OCI-LY1 (cell line): ENCODE measurements at regions not wholly inside any gene's neighbourhood (a gene's known extent, or its start where the extent isn't known, plus 50 kb on each side); places are given as distances from the start of the nearest gene placed in this dataset.
"Not testable (repeated sequence)": the region's sequence is repeated elsewhere in the genome, so short reads cannot be mapped to it uniquely, and the experiment has no call there.

Experiments
- H2AFZ ChIP-seq: fragments of 200-600 bp; sonication (generic), shearing (Covaris generic); 2 replicates; pipeline ENCODE4 v1.6.0; 2014; ENCODE audit warnings: antibody characterized with exemption, mild to moderate bottlenecking, low read length
- H3F3A ChIP-seq: fragments of 200-600 bp; sonication (generic), shearing (Covaris generic); 2 replicates; pipeline ENCODE4 v1.6.0; 2014; ENCODE audit warnings: mild to moderate bottlenecking, antibody characterized with exemption, low read length, moderate library complexity; ENCODE audit not compliant: insufficient read depth
- H3K27ac ChIP-seq: fragments of 200-600 bp; sonication (generic); 2 replicates; pipeline ENCODE4 v1.5.1; 2014; ENCODE audit warnings: low read length, mixed run types, mild to moderate bottlenecking, low read depth; ENCODE audit not compliant: poor library complexity, severe bottlenecking
- H3K27me3 ChIP-seq: fragments of 200-600 bp; sonication (generic); 2 replicates; pipeline ENCODE4 v1.6.0; 2014; ENCODE audit warnings: antibody characterized with exemption, mild to moderate bottlenecking, low read length, moderate library complexity; ENCODE audit not compliant: insufficient read depth
- H3K36me3 ChIP-seq: fragments of 200-600 bp; sonication (generic); 2 replicates; pipeline ENCODE4 v1.6.1; 2014; ENCODE audit warnings: mild to moderate bottlenecking, antibody characterized with exemption, low read length, moderate library complexity, mixed read lengths; ENCODE audit not compliant: insufficient read depth
- H3K4me1 ChIP-seq: fragments of 200-600 bp; sonication (generic); 2 replicates; pipeline ENCODE4 v1.5.1; 2014; ENCODE audit warnings: mild to moderate bottlenecking, low read length, moderate library complexity; ENCODE audit not compliant: insufficient read depth, severe bottlenecking
- H3K4me2 ChIP-seq: fragments of 200-600 bp; sonication (generic), shearing (Covaris generic); 2 replicates; pipeline ENCODE4 v1.6.1; 2014; ENCODE audit warnings: low read length
- H3K4me3 ChIP-seq: fragments of 200-600 bp; sonication (generic); 2 replicates; pipeline ENCODE4 v1.5.1; 2014; ENCODE audit warnings: low read length, low read depth, mild to moderate bottlenecking, mixed read lengths; ENCODE audit not compliant: poor library complexity, severe bottlenecking
- H3K79me2 ChIP-seq: fragments of 200-600 bp; shearing (Covaris generic); 2 replicates; pipeline ENCODE4 v1.6.1; 2016; ENCODE audit warnings: mixed run types, low read length, mixed read lengths; ENCODE audit not compliant: insufficient read depth
- H3K9ac ChIP-seq: fragments of 200-600 bp; sonication (generic), shearing (Covaris generic); 2 replicates; pipeline ENCODE4 v1.6.1; 2014; ENCODE audit warnings: mild to moderate bottlenecking, low read length, mixed read lengths
- H3K9me2 ChIP-seq: fragments of 200-600 bp; sonication (generic), shearing (Covaris generic); 2 replicates; pipeline ENCODE4 v1.6.1; 2014; ENCODE audit warnings: low read depth, mild to moderate bottlenecking, low read length, mixed read lengths
- H3K9me3 ChIP-seq: fragments of 200-600 bp; shearing (Covaris generic); 2 replicates; pipeline ENCODE4 v1.6.1; 2014; ENCODE audit warnings: low read length, mixed read lengths
- H4K20me1 ChIP-seq: fragments of 200-600 bp; sonication (generic), shearing (Covaris generic); 2 replicates; pipeline ENCODE4 v1.6.0; 2016; ENCODE audit warnings: mild to moderate bottlenecking, low read length; ENCODE audit not compliant: insufficient read depth
- TF ChIP-seq, protein P1 (sequence below): fragments of 200-600 bp; sonication (generic), shearing (Covaris generic); IDR thresholded peaks from 2 replicates; pipeline ENCODE4 v1.5.1; 2017; ENCODE audit warnings: mild to moderate bottlenecking, antibody characterized with exemption, low read length, moderate library complexity, mixed read lengths

DNA sequence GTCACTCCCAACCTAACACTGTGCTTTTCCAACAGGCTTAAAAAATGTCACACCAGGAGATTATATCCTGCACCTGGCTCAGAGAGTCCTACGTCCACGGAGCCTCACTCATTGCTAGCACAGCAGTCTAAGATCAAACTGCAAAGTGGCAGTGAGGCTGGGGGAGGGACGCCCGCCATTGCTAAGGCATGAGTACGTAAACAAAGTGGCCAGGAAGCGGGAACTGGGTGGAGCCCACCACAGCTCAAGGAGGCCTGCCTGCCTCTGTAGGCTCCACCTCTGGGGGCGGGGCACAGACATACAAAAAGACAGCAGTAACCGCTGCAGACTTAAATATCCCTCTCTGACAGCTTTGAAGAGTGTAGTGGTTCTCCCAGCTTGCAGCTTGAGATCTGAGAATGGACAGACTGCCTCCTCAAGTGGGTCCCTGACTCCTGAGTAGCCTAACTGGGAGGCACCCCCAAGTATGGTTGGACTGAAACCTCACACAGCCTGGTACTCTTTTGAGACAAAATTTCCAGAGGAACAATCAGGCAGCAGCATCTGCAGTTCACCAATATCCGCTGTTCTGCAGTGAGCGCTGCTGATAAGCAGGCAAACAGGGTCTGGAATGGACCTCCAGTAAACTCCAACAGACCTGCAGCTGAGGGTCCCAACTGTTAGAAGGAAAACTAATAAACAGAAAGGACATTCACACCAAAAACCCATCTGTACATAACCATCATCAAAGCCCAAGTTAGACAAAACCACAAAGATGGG lies 2986.4 kb upstream of the OR11H1 start:
- H3K4me2 ChIP-seq, H3K79me2 ChIP-seq, H3K27me3 ChIP-seq, H3K9ac ChIP-seq, H3F3A ChIP-seq, H3K9me2 ChIP-seq, H3K27ac ChIP-seq, H4K20me1 ChIP-seq, H3K4me3 ChIP-seq, H2AFZ ChIP-seq, H3K4me1 ChIP-seq, H3K9me3 ChIP-seq, H3K36me3 ChIP-seq: not testable (repeated sequence)

- not testable (repeated sequence) for H4K20me1 ChIP-seq, H3K9ac ChIP-seq, H3K9me3 ChIP-seq, H3K36me3 ChIP-seq, H3F3A ChIP-seq, H3K9me2 ChIP-seq, H2AFZ ChIP-seq, H3K79me2 ChIP-seq, H3K4me3 ChIP-seq, H3K4me2 ChIP-seq, H3K27me3 ChIP-seq, H3K4me1 ChIP-seq, H3K27ac ChIP-seq
These were observed 2974.6 kb upstream of the OR11H1 start for GRCh38 chr22:12553366-12553765.

- not testable (repeated sequence) for H3K4me1 ChIP-seq, H3K36me3 ChIP-seq, H3K4me3 ChIP-seq, H3K79me2 ChIP-seq, H3K27me3 ChIP-seq, H3K9ac ChIP-seq, H3K9me3 ChIP-seq, H3K4me2 ChIP-seq, H3K9me2 ChIP-seq, H2AFZ ChIP-seq, H3F3A ChIP-seq, H3K27ac ChIP-seq, H4K20me1 ChIP-seq
These were observed 2973.3 kb upstream of the OR11H1 start for GRCh38 chr22:12554648-12555192.

GRCh38 chr22:12571500-12571899 lies 2956.5 kb upstream of the OR11H1 start:
- H3K9me3 ChIP-seq, H3K79me2 ChIP-seq, H3K9ac ChIP-seq, H3K4me2 ChIP-seq, H3K9me2 ChIP-seq, H2AFZ ChIP-seq, H3K27ac ChIP-seq, H3K27me3 ChIP-seq, H3K4me3 ChIP-seq, H3F3A ChIP-seq, H3K4me1 ChIP-seq, H4K20me1 ChIP-seq, H3K36me3 ChIP-seq: not testable (repeated sequence)

GRCh38 chr22:12579655-12580054 lies 2948.3 kb upstream of the OR11H1 start:
- H3K27ac ChIP-seq, H3K4me3 ChIP-seq, H3K36me3 ChIP-seq, H3K27me3 ChIP-seq, H2AFZ ChIP-seq, H3K9ac ChIP-seq, H3K4me1 ChIP-seq, H3F3A ChIP-seq, H3K4me2 ChIP-seq, H3K9me2 ChIP-seq, H4K20me1 ChIP-seq, H3K9me3 ChIP-seq, H3K79me2 ChIP-seq: not testable (repeated sequence)
- TF ChIP-seq, protein P1, sequence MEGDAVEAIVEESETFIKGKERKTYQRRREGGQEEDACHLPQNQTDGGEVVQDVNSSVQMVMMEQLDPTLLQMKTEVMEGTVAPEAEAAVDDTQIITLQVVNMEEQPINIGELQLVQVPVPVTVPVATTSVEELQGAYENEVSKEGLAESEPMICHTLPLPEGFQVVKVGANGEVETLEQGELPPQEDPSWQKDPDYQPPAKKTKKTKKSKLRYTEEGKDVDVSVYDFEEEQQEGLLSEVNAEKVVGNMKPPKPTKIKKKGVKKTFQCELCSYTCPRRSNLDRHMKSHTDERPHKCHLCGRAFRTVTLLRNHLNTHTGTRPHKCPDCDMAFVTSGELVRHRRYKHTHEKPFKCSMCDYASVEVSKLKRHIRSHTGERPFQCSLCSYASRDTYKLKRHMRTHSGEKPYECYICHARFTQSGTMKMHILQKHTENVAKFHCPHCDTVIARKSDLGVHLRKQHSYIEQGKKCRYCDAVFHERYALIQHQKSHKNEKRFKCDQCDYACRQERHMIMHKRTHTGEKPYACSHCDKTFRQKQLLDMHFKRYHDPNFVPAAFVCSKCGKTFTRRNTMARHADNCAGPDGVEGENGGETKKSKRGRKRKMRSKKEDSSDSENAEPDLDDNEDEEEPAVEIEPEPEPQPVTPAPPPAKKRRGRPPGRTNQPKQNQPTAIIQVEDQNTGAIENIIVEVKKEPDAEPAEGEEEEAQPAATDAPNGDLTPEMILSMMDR: peak; percentile 17; the same call in 1 of the 2 replicates

DNA sequence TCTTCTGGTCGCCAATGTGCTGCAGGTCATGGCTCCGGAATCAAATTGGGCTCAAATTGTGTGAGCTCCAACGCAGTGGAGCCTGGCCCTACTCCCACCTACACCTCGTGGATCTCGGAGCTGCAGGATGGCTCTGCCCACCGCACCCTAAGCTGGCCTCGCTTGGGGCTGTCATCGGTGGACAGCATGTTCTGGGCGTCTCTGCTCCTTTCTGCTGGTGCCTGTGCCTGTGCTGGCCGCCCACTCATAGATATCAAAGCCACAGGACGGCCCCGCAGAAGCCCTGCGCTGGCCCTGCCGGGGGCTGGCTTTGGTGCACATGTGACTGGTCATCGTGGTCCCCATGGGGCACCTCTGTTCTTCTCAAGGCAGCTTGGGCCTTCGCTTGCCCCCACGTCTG lies 2943.5 kb upstream of the OR11H1 start:
- not testable (repeated sequence) for H3K36me3 ChIP-seq, H2AFZ ChIP-seq, H3K4me1 ChIP-seq, H3K79me2 ChIP-seq, H3K27ac ChIP-seq, H3K9me3 ChIP-seq, H3F3A ChIP-seq, H3K9ac ChIP-seq, H3K27me3 ChIP-seq, H4K20me1 ChIP-seq, H3K4me2 ChIP-seq, H3K9me2 ChIP-seq, H3K4me3 ChIP-seq

DNA sequence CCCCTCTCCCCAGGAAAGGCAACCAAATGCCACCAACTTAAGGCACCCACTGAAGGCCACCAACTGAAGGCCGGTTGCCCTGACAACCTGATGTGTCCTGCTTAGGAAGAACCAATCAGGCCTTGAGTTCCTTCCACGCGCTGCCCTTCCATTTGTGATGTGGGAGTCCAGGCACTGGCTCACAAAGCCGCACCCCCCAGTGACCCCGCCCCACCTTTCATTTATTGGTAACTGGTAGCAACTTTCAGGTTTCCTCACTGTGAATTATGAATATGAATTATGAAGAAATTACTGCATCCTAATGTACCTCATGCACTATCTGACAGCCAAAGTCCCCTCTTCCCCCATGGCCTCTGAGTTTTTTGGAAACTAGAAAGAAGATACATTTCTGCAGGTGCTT lies 2943.1 kb upstream of the OR11H1 start:
- not testable (repeated sequence) for H3K27me3 ChIP-seq, H4K20me1 ChIP-seq, H3F3A ChIP-seq, H2AFZ ChIP-seq, H3K4me2 ChIP-seq, H3K4me1 ChIP-seq, H3K36me3 ChIP-seq, H3K79me2 ChIP-seq, H3K27ac ChIP-seq, H3K4me3 ChIP-seq, H3K9me2 ChIP-seq, H3K9ac ChIP-seq, H3K9me3 ChIP-seq
